ENCODE measurements at regions not wholly inside any gene's neighbourhood (a gene's known extent, or its start where the extent isn't known, plus 50 kb on each side); places are given as distances from the start of the nearest gene placed in this dataset.

DNA sequence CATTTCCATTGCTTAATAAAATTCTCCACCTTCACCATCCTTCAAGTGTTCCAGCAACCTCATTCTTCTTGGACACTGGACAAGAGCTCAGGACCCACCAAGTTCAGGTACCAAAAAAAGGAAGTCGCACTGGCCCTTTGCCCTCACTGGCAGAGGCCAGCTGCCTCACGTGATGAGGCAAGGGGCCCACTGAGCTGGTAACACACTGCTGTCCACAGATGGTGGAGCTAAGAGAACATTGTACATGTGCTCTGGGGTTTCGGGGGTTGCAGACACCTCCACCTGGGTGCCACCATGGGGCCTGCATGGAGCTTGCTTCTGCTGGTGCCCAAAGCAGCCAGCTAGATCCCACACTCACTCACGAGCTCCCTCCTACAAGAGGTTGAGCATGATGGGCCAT, 71.3 kb downstream of the SCG2 start:
- Histone ChIP-seq H3K9me3 (ENCODE audit: control insufficient read depth in 4 of 4, low read length in 3 of 4) (peaks cover 0 to 8% (median 4%) of the 10 kb centered on the region in 4 donors), H3K27me3 (ENCODE audit: control insufficient read depth in 4 of 4, insufficient read depth in 4 of 4, low read length in 3 of 4) (no peaks in the 10 kb centered on the region), H3K4me1 (ENCODE audit: control insufficient read depth in 4 of 4, insufficient read depth in 4 of 4, low read length in 3 of 4) (no peaks in the 10 kb centered on the region), H3K36me3 (ENCODE audit: control insufficient read depth in 4 of 4, insufficient read depth in 3 of 4, low read depth in 1 of 4, low read length in 3 of 4) (no peaks in the 10 kb centered on the region), H3K4me3 (ENCODE audit: low read depth in 1 of 3, low read length in 3 of 3) (no peak overlapping the region), H3K27ac (ENCODE audit: low read depth in 1 of 2, low read length in 2 of 2) (no peak overlapping the region), H3K9ac (ENCODE audit: low read depth in 1 of 2, low read length in 2 of 2) (no peak overlapping the region)
- TF ChIP-seq SP1 (IDR thresholded peaks at IDR 0.05) (no peak), HNF4G (IDR thresholded peaks at IDR 0.05) (no peak), GABPA (IDR thresholded peaks at IDR 0.05 in 1 of 2, conservative IDR thresholded peaks at IDR 0.05 in 1 of 2) (no peak), MAX (IDR thresholded peaks at IDR 0.05) (no peak), NR2F2 (IDR thresholded peaks at IDR 0.05) (no peak), FOXA1 (IDR thresholded peaks at IDR 0.05) (no peak), RAD21 (IDR thresholded peaks at IDR 0.05) (no peak), RXRA (IDR thresholded peaks at IDR 0.05) (no peak), TAF1 (conservative IDR thresholded peaks at IDR 0.05) (no peak), HNF4A (conservative IDR thresholded peaks at IDR 0.05) (no peak), JUND (IDR thresholded peaks at IDR 0.05) (no peak), EGR1 (IDR thresholded peaks at IDR 0.05; ENCODE audit: low read depth in 2 of 2) (no peak), YY1 (IDR thresholded peaks at IDR 0.05) (no peak), FOXA2 (IDR thresholded peaks at IDR 0.05) (no peak)
- TF ChIP-seq, protein P1, sequence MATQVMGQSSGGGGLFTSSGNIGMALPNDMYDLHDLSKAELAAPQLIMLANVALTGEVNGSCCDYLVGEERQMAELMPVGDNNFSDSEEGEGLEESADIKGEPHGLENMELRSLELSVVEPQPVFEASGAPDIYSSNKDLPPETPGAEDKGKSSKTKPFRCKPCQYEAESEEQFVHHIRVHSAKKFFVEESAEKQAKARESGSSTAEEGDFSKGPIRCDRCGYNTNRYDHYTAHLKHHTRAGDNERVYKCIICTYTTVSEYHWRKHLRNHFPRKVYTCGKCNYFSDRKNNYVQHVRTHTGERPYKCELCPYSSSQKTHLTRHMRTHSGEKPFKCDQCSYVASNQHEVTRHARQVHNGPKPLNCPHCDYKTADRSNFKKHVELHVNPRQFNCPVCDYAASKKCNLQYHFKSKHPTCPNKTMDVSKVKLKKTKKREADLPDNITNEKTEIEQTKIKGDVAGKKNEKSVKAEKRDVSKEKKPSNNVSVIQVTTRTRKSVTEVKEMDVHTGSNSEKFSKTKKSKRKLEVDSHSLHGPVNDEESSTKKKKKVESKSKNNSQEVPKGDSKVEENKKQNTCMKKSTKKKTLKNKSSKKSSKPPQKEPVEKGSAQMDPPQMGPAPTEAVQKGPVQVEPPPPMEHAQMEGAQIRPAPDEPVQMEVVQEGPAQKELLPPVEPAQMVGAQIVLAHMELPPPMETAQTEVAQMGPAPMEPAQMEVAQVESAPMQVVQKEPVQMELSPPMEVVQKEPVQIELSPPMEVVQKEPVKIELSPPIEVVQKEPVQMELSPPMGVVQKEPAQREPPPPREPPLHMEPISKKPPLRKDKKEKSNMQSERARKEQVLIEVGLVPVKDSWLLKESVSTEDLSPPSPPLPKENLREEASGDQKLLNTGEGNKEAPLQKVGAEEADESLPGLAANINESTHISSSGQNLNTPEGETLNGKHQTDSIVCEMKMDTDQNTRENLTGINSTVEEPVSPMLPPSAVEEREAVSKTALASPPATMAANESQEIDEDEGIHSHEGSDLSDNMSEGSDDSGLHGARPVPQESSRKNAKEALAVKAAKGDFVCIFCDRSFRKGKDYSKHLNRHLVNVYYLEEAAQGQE (IDR thresholded peaks at IDR 0.05) = no peak
- TF ChIP-seq, protein P2, sequence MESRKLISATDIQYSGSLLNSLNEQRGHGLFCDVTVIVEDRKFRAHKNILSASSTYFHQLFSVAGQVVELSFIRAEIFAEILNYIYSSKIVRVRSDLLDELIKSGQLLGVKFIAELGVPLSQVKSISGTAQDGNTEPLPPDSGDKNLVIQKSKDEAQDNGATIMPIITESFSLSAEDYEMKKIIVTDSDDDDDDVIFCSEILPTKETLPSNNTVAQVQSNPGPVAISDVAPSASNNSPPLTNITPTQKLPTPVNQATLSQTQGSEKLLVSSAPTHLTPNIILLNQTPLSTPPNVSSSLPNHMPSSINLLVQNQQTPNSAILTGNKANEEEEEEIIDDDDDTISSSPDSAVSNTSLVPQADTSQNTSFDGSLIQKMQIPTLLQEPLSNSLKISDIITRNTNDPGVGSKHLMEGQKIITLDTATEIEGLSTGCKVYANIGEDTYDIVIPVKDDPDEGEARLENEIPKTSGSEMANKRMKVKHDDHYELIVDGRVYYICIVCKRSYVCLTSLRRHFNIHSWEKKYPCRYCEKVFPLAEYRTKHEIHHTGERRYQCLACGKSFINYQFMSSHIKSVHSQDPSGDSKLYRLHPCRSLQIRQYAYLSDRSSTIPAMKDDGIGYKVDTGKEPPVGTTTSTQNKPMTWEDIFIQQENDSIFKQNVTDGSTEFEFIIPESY (IDR thresholded peaks at IDR 0.05) = no peak
- TF ChIP-seq, protein P3, sequence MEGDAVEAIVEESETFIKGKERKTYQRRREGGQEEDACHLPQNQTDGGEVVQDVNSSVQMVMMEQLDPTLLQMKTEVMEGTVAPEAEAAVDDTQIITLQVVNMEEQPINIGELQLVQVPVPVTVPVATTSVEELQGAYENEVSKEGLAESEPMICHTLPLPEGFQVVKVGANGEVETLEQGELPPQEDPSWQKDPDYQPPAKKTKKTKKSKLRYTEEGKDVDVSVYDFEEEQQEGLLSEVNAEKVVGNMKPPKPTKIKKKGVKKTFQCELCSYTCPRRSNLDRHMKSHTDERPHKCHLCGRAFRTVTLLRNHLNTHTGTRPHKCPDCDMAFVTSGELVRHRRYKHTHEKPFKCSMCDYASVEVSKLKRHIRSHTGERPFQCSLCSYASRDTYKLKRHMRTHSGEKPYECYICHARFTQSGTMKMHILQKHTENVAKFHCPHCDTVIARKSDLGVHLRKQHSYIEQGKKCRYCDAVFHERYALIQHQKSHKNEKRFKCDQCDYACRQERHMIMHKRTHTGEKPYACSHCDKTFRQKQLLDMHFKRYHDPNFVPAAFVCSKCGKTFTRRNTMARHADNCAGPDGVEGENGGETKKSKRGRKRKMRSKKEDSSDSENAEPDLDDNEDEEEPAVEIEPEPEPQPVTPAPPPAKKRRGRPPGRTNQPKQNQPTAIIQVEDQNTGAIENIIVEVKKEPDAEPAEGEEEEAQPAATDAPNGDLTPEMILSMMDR (IDR thresholded peaks at IDR 0.05; ENCODE audit: low read depth, low read length, missing input control) = no peak
- WGBS = 82% methylated on average over 4 of the region's 4 CpGs
- DNase-seq (ENCODE audit: low spot score) = no peak

GRCh38 chr2:223532161-223532560, 70.0 kb downstream of the SCG2 start:
- TF ChIP-seq TAF1 (conservative IDR thresholded peaks at IDR 0.05) (no peak), EGR1 (IDR thresholded peaks at IDR 0.05; ENCODE audit: low read depth in 2 of 2) (no peak), SP1 (IDR thresholded peaks at IDR 0.05) (no peak), FOXA2 (IDR thresholded peaks at IDR 0.05) (no peak), FOXA1 (IDR thresholded peaks at IDR 0.05) (no peak), HNF4G (IDR thresholded peaks at IDR 0.05) (no peak), JUND (IDR thresholded peaks at IDR 0.05) (no peak), MAX (IDR thresholded peaks at IDR 0.05) (no peak)
- TF ChIP-seq, protein P3 (IDR thresholded peaks at IDR 0.05; ENCODE audit: low read depth, low read length, missing input control) = no peak
- TF ChIP-seq, protein P4, sequence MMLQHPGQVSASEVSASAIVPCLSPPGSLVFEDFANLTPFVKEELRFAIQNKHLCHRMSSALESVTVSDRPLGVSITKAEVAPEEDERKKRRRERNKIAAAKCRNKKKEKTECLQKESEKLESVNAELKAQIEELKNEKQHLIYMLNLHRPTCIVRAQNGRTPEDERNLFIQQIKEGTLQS (IDR thresholded peaks at IDR 0.05) = no peak
- H3K36me3 ChIP-seq (ENCODE audit: control insufficient read depth in 4 of 4, insufficient read depth in 3 of 4, low read depth in 1 of 4, low read length in 3 of 4) = no peaks in the 10 kb centered on the region
- 69% methylated on average over 2 of the region's 2 CpGs for WGBS

More at GRCh38 chr2:223532161-223532560, 70.0 kb downstream of the SCG2 start:
- Histone ChIP-seq H3K27me3 (ENCODE audit: control insufficient read depth in 4 of 4, insufficient read depth in 4 of 4, low read length in 3 of 4) (no peaks in the 10 kb centered on the region), H3K4me3 (ENCODE audit: low read depth in 1 of 3, low read length in 3 of 3) (no peak overlapping the region), H3K4me1 (ENCODE audit: control insufficient read depth in 4 of 4, insufficient read depth in 4 of 4, low read length in 3 of 4) (no peaks in the 10 kb centered on the region), H3K9ac (ENCODE audit: low read depth in 1 of 2, low read length in 2 of 2) (no peak overlapping the region), H3K9me3 (ENCODE audit: control insufficient read depth in 4 of 4, low read length in 3 of 4) (peaks cover 0 to 8% (median 4%) of the 10 kb centered on the region in 4 donors), H3K27ac (ENCODE audit: low read depth in 1 of 2, low read length in 2 of 2) (no peak overlapping the region)
- DNase-seq (ENCODE audit: low spot score) = no peak

All from liver (tissue), 8 donors.